Activated T-cell treated with anti-CD3 and anti-CD28 coated beads, Interleukin-2, amount 50 U/mL, for 24 hours (primary cell): ENCODE measurements at regions not wholly inside any gene's neighbourhood (a gene's known extent, or its start where the extent isn't known, plus 50 kb on each side); places are given as distances from the start of the nearest gene placed in this dataset.

Experiments
- DNase-seq: peaks from one replicate; pipeline ENCODE4 v3.0.0-alpha.2; 2020
- H3K27ac Mint-ChIP-seq: 2 replicates; pipeline ENCODE4 v1.8.0; 2020; ENCODE audit warnings: mild to moderate bottlenecking, mixed read lengths
- H3K27me3 Mint-ChIP-seq: 2 replicates; pipeline ENCODE4 v1.8.0; 2020; ENCODE audit warnings: mixed read lengths
- H3K36me3 Mint-ChIP-seq: 2 replicates; pipeline ENCODE4 v1.8.0; 2020; ENCODE audit warnings: low read depth, mixed read lengths
- H3K4me1 Mint-ChIP-seq: 2 replicates; pipeline ENCODE4 v1.8.0; 2020; ENCODE audit warnings: low read depth, mixed read lengths
- H3K4me3 Mint-ChIP-seq: 2 replicates; pipeline ENCODE4 v1.8.0; 2020; ENCODE audit warnings: mild to moderate bottlenecking, moderate library complexity, mixed read lengths
- H3K9me3 Mint-ChIP-seq: 2 replicates; pipeline ENCODE4 v1.8.0; 2020; ENCODE audit warnings: mixed read lengths

DNA sequence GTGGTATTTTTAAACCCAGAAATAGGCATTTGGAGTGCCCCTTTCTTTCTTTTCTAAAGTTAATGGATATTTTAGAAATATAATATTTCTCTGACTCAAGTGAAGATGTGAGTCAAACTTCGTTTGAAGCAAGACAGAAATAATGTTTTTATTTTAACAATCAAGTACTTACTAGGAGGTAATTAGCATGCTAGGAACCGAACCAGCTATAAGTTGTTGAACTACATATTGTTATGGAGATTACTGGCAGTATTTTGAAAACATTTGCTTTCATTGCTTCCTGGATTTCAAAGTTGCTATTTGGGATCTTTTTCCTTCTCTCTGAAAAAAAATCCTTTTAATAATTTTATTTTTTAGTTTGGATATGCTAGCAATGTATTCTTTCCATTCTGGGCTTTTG, 225.2 kb downstream of the NEDD1 start:
- Mint-ChIP-seq H3K27ac (no peak overlapping the region), H3K9me3 (no peaks in the 10 kb centered on the region), H3K36me3 (no peaks in the 10 kb centered on the region), H3K4me3 (no peak overlapping the region), H3K27me3 (peaks cover 6% of the 10 kb centered on the region), H3K4me1 (no peaks in the 10 kb centered on the region)
- DNase-seq, result no peak

DNA sequence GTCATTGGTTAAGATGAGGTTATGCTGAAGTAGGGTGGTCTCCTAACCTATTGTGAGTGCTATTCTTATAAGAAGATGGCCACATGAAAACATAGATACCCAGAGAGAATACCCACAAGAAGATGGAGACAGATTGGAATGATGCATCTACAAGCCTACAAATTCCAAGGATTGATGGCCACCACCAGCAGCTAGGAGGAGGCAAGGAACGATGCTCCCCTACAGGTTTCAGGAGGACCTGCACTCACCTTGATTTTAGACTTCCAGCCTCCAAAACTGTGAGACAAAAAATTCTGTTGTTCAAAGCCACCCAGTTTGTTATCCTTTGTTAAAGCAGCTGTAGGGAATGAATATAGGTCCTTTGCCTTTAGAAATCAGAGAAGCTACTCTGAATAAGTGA, 227.4 kb downstream of the NEDD1 start:
- Mint-ChIP-seq H3K36me3 (no peaks in the 10 kb centered on the region), H3K9me3 (no peaks in the 10 kb centered on the region), H3K4me1 (no peaks in the 10 kb centered on the region), H3K27ac (no peak overlapping the region), H3K4me3 (no peak overlapping the region), H3K27me3 (peaks cover 6% of the 10 kb centered on the region)
- no peak for DNase-seq

DNA sequence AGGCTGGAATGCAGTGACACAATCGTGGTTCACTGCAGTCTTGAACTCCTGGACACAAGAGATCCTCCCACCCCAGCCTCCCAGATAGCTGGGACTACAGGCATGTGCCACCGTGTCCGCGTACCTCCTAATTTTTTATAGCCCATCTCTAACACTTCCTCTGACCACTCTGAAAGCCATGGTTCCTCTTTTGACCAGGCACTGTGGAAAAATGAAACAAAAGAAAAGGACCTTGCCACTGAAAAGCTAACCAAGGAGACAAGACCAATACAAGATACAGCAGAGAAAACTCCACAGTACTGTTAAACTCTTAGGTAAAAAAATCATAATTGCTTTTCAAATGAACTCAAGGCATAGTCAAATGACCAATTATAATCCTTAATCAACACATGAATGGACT, 233.3 kb downstream of the NEDD1 start:
- no peak overlapping the region for H3K27ac Mint-ChIP-seq
- H3K9me3 Mint-ChIP-seq, result no peaks in the 10 kb centered on the region
- no peak for DNase-seq
- no peaks in the 10 kb centered on the region for H3K36me3 Mint-ChIP-seq
- H3K4me3 Mint-ChIP-seq, result no peak overlapping the region
- H3K4me1 Mint-ChIP-seq, result no peaks in the 10 kb centered on the region
- H3K27me3 Mint-ChIP-seq, result peaks cover 7% of the 10 kb centered on the region

GRCh38 chr12:97142737-97143410, 235.8 kb downstream of the NEDD1 start:
- no peak overlapping the region for H3K27ac Mint-ChIP-seq
- H3K4me1 Mint-ChIP-seq, result no peaks in the 10 kb centered on the region
- no peak for DNase-seq
- no peaks in the 10 kb centered on the region for H3K9me3 Mint-ChIP-seq
- peaks cover 7% of the 10 kb centered on the region for H3K27me3 Mint-ChIP-seq
- H3K4me3 Mint-ChIP-seq, result no peak overlapping the region
- H3K36me3 Mint-ChIP-seq, result no peaks in the 10 kb centered on the region

GRCh38 chr12:97148941-97149559, 242.0 kb downstream of the NEDD1 start:
- no peaks in the 10 kb centered on the region for H3K36me3 Mint-ChIP-seq

GRCh38 chr12:97151481-97151880, 244.4 kb downstream of the NEDD1 start:
- no peaks in the 10 kb centered on the region for H3K27me3 Mint-ChIP-seq
- no peaks in the 10 kb centered on the region for H3K9me3 Mint-ChIP-seq
- DNase-seq, result no peak
- no peak overlapping the region for H3K4me3 Mint-ChIP-seq
- no peak overlapping the region for H3K27ac Mint-ChIP-seq
- H3K4me1 Mint-ChIP-seq, result no peaks in the 10 kb centered on the region
- no peaks in the 10 kb centered on the region for H3K36me3 Mint-ChIP-seq

More at GRCh38 chr12:97148941-97149559, 242.0 kb downstream of the NEDD1 start:
- DNase-seq, result peak; percentile 46
- no peaks in the 10 kb centered on the region for H3K27me3 Mint-ChIP-seq
- H3K4me1 Mint-ChIP-seq, result no peaks in the 10 kb centered on the region
- no peak overlapping the region for H3K27ac Mint-ChIP-seq
- no peak overlapping the region for H3K4me3 Mint-ChIP-seq
- H3K9me3 Mint-ChIP-seq, result no peaks in the 10 kb centered on the region

DNA sequence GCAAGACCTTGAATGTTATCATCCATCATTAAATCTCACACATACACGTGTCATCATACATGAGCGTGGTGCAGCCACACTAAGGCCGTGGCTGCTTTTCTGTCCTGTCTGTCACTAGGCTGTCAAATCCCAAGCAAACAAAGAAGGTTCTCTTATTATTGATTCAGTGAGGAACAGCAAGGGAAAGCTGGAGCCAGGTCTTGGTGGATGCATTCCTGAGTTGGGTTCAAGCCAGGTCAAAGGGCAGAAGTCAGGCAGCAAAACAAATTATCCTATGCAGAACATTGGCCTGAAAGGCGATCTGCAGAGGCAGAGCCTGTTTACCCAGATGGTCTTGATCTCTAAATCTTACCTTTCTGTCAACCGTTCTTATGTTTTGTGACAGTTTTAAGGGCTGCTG, 252.3 kb downstream of the NEDD1 start:
- H3K27ac Mint-ChIP-seq, result no peak overlapping the region
- H3K36me3 Mint-ChIP-seq, result no peaks in the 10 kb centered on the region
- H3K4me3 Mint-ChIP-seq, result no peak overlapping the region
- H3K9me3 Mint-ChIP-seq, result no peaks in the 10 kb centered on the region
- no peaks in the 10 kb centered on the region for H3K27me3 Mint-ChIP-seq
- no peaks in the 10 kb centered on the region for H3K4me1 Mint-ChIP-seq
- no peak for DNase-seq

DNA sequence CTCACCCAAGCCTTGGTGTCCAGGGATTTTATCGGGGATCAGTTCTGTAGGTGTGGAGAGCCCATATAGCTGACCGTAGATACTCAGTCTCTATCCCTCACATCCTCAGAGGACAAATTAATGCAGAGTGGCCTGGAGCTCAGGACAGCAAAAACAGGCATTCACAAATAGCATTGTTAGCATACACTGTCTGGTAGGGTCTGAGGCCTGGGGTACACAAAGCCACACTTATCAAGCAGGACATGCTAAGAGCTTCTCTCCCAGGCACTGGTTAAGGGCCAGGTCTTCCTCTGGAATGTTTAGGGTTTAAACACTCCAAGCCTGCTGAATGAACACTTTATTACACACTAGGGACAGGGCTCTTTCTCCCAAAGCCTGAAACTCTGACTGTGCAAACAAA, 253.2 kb downstream of the NEDD1 start:
- no peaks in the 10 kb centered on the region for H3K36me3 Mint-ChIP-seq
- H3K9me3 Mint-ChIP-seq, result no peaks in the 10 kb centered on the region
- no peak for DNase-seq
- H3K4me3 Mint-ChIP-seq, result no peak overlapping the region
- peaks cover 3% of the 10 kb centered on the region for H3K27me3 Mint-ChIP-seq
- no peak overlapping the region for H3K27ac Mint-ChIP-seq
- no peaks in the 10 kb centered on the region for H3K4me1 Mint-ChIP-seq

GRCh38 chr12:97162173-97162572, 255.1 kb downstream of the NEDD1 start:
- DNase-seq, result no peak
- Mint-ChIP-seq H3K27me3 (peaks cover 3% of the 10 kb centered on the region), H3K4me1 (no peaks in the 10 kb centered on the region), H3K4me3 (no peak overlapping the region), H3K9me3 (no peaks in the 10 kb centered on the region), H3K36me3 (no peaks in the 10 kb centered on the region), H3K27ac (no peak overlapping the region)

DNA sequence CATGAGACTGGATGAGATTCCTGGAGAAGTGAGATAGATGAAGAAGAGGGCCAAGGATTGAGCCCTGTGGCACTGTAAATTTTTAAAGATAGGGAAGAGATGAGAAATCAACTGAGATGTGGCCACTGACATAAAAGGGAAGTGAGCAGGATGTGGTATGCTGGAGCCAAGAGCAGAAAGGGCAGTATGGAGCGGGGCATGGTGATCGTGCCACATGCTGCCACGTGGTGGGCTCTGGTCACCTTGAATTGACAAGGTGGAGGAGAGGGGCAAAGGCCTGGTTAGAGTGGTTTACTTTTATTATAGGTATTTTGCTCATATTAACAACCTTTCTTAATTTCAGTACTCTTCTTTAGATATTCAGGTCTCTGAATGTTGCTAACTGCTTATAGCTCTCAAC, 257.9 kb downstream of the NEDD1 start:
- H3K36me3 Mint-ChIP-seq, result no peaks in the 10 kb centered on the region

GRCh38 chr12:97167598-97167997, 260.5 kb downstream of the NEDD1 start:
- Mint-ChIP-seq H3K9me3 (no peaks in the 10 kb centered on the region), H3K27ac (no peak overlapping the region), H3K4me1 (no peaks in the 10 kb centered on the region), H3K27me3 (peaks cover 6% of the 10 kb centered on the region), H3K4me3 (no peak overlapping the region), H3K36me3 (no peaks in the 10 kb centered on the region)
- DNase-seq, result no peak

More for the DNA sequence above, 257.9 kb downstream of the NEDD1 start:
- H3K9me3 Mint-ChIP-seq, result no peaks in the 10 kb centered on the region
- no peak overlapping the region for H3K27ac Mint-ChIP-seq
- DNase-seq, result no peak
- no peaks in the 10 kb centered on the region for H3K4me1 Mint-ChIP-seq
- no peak overlapping the region for H3K4me3 Mint-ChIP-seq
- H3K27me3 Mint-ChIP-seq, result peaks cover 6% of the 10 kb centered on the region

DNA sequence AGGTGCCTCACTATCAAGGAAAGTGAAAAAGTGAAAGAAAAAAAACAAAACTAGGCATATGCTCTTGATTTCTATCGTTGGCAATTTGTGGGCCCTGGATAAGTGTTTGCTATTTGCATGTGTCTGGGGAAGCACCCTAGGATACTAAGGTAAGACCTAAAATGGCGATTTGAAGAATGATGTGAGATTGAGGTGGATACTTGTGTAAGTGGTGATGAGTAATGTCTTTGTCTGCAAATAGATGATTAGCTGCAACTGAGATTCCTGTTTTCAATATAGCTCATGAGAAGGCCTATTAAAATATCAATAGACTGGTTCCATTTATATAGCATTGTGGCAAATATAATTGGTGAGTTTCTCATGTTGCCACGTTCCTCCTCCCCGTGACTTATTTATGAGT, 261.7 kb downstream of the NEDD1 start:
- Mint-ChIP-seq H3K4me3 (no peak overlapping the region), H3K4me1 (no peaks in the 10 kb centered on the region), H3K27me3 (peaks cover 6% of the 10 kb centered on the region), H3K36me3 (no peaks in the 10 kb centered on the region), H3K9me3 (no peaks in the 10 kb centered on the region), H3K27ac (no peak overlapping the region)
- no peak for DNase-seq

- no peak for DNase-seq
- H3K27me3 Mint-ChIP-seq, result peaks cover 3% of the 10 kb centered on the region
- H3K27ac Mint-ChIP-seq, result no peak overlapping the region
- H3K36me3 Mint-ChIP-seq, result no peaks in the 10 kb centered on the region
- H3K9me3 Mint-ChIP-seq, result no peaks in the 10 kb centered on the region
- H3K4me3 Mint-ChIP-seq, result no peak overlapping the region
- H3K4me1 Mint-ChIP-seq, result no peaks in the 10 kb centered on the region
Measured at GRCh38 chr12:97169889-97170567, 263.0 kb downstream of the NEDD1 start.

DNA sequence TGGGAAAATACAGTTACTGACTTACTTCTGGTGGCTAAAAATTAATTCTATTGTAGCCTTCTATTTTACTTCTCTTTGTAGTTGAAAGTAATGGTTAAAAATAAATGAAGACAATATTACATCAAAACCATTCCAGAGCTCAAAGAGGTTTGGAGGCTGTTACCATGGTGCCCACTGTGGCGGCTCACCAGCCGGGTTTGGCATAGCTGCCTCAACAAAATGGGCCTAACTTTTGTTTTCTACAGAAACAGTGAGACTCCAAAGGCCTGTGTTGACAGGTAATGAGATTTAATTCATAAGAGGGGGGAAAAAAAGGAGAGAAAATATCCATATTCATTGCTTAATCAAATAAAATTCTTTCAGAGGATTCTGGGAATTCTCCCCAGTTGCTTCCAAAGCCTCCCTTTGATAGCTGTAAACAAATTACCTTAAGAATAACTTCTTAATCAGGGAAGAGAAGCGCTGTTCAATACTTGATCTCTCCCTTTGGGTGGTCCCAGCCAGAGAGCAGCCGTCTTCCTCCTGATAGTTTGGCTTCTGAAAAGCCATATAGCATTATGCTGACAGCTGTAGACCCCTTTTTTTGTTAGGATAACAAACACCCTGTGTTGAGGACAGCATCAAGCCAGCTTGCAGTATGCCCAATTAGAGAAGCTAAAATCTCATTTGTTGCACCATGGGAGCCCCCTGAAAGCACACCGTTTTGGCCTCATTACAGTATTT, 266.8 kb downstream of the NEDD1 start:
- H3K27ac Mint-ChIP-seq, result no peak overlapping the region
- H3K36me3 Mint-ChIP-seq, result no peaks in the 10 kb centered on the region
- DNase-seq, result no peak
- no peaks in the 10 kb centered on the region for H3K4me1 Mint-ChIP-seq
- no peaks in the 10 kb centered on the region for H3K9me3 Mint-ChIP-seq
- no peaks in the 10 kb centered on the region for H3K27me3 Mint-ChIP-seq
- H3K4me3 Mint-ChIP-seq, result no peak overlapping the region

DNA sequence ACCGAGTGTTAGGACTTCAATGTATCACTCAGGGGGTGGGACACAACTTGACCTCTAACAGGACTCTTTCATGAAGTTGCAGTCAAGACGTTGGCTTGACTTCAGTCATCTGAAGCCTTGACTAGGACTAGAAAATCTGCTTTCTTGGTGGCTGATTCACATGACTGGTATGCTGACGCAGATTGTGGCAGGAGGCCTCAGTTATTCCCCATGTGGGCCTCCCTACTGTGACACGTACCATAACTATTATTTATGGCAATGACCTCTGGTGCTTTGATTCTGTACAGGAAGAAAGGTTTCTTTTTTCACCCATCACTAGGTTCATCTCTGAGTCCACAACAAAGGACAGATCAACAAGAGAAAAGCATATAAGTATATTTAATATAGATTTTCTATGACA, 270.4 kb downstream of the NEDD1 start:
- no peak for DNase-seq
- Mint-ChIP-seq H3K27me3 (no peaks in the 10 kb centered on the region), H3K36me3 (no peaks in the 10 kb centered on the region), H3K4me1 (no peaks in the 10 kb centered on the region), H3K9me3 (no peaks in the 10 kb centered on the region), H3K4me3 (no peak overlapping the region), H3K27ac (no peak overlapping the region)
